Activated naive CD8-positive, alpha-beta T cell treated with anti-CD3 and anti-CD28 coated beads, Interleukin-2, amount 10 ng/mL, durations not matched to agents 7 days and 5 days (primary cell): ENCODE measurements at regions not wholly inside any gene's neighbourhood (a gene's known extent, or its start where the extent isn't known, plus 50 kb on each side); places are given as distances from the start of the nearest gene placed in this dataset.
"Not testable (repeated sequence)": the region's sequence is repeated elsewhere in the genome, so short reads cannot be mapped to it uniquely, and the experiment has no call there.

Experiments
- ATAC-seq: fragments of 150-1000 bp; cut with Tn5 transposase; one replicate; pipeline ENCODE4 v1.10.0; 2021; ENCODE audit warnings: low read depth, moderate library complexity
- POLR2A ChIA-PET: fragments of 350-600 bp; sonication (Branson Sonifier 250); formaldehyde crosslinking; loops from one replicate; lab custom pipeline; 2021; ENCODE audit warnings: antibody characterized with exemption; lab: Charles Lee
- DNase-seq: peaks from one replicate; pipeline ENCODE4 v3.0.0; 2021
- H3K27ac Mint-ChIP-seq: one replicate; pipeline ENCODE4 v1.8.0; 2022; ENCODE audit warnings: mild to moderate bottlenecking, mixed read lengths
- H3K27me3 Mint-ChIP-seq: one replicate; pipeline ENCODE4 v1.8.0; 2022; ENCODE audit warnings: mild to moderate bottlenecking, moderate library complexity, mixed read lengths
- H3K36me3 Mint-ChIP-seq: one replicate; pipeline ENCODE4 v1.8.0; 2021; ENCODE audit warnings: mild to moderate bottlenecking, mixed read lengths
- H3K4me1 Mint-ChIP-seq: one replicate; pipeline ENCODE4 v1.8.0; 2021; ENCODE audit warnings: mixed read lengths
- H3K4me3 Mint-ChIP-seq: one replicate; pipeline ENCODE4 v1.8.0; 2022; ENCODE audit warnings: mild to moderate bottlenecking, moderate library complexity, mixed read lengths
- H3K9me3 Mint-ChIP-seq: one replicate; pipeline ENCODE4 v1.8.0; 2021; ENCODE audit warnings: mixed read lengths

DNA sequence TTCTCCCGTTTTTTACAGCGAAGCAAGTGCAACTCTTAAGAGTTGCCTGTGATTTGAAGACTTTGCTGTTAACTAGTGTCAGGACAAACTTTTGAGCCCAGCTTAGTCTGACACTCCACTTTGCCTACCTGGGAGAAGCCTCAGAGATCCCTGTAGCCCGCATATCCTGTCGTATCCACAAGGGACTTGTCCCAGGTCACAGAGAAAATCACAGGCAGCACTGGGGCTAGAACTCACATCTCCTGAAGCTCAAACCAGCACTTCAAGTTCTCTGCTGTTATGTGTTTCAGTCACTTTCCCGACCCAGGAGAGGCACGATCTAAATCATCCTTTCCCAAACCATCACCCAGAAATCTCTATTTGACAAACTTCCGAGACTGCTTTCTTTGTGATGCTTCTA, 584.5 kb downstream of the ACTL7B start:
- Mint-ChIP-seq H3K4me3 (no peak overlapping the region), H3K36me3 (no peaks in the 10 kb centered on the region), H3K27me3 (no peaks in the 10 kb centered on the region), H3K4me1 (peaks cover 3% of the 10 kb centered on the region), H3K9me3 (peaks cover 7% of the 10 kb centered on the region), H3K27ac (no peak overlapping the region)
- ATAC-seq = no peak
- POLR2A ChIA-PET = no interaction called here
- no peak for DNase-seq

DNA sequence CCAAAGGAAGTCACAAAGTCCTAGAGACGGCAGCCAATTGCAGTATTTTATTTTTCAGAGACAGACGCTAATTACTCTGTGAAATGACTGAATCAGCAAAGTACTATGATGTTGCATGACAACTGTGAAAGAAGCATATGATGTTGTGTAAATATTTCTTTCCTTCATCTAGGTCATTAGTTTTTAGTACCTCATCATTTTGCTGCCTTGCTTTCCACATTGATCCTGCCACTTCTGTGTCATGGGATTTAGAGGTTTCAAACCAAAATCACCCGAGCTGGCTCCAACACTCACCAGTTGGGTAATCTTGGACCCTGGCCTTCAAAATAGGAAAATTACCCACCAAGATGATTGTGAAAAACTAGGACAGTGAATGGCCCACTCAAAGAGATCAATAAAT, 585.2 kb downstream of the ACTL7B start:
- Mint-ChIP-seq H3K9me3 (peaks cover 7% of the 10 kb centered on the region), H3K4me1 (peaks cover 3% of the 10 kb centered on the region), H3K27ac (no peak overlapping the region), H3K27me3 (no peaks in the 10 kb centered on the region), H3K4me3 (no peak overlapping the region), H3K36me3 (no peaks in the 10 kb centered on the region)
- DNase-seq (no peak), ATAC-seq (no peak)
- POLR2A ChIA-PET = no interaction called here

DNA sequence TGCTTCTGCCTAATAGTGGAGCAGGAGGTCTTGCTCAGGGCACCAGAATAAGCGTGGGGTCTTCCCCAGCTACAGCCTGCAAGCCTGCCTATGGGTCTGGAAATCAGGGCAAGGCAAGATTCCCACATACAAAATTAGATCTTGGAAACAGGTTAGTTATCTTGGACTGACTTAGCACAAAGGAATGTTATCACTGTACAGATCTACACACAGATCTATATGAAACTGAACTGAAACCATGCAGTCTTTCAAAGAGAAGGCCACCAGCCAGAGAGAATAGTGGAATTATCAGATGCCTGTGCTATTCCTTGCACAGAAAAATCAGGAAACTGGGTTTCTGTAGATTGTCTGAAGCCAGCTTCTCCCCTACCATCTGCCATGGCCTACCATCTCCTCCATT, 585.7 kb downstream of the ACTL7B start:
- Mint-ChIP-seq H3K27ac (no peak overlapping the region), H3K9me3 (peaks cover 7% of the 10 kb centered on the region), H3K4me3 (no peak overlapping the region), H3K4me1 (peaks cover 3% of the 10 kb centered on the region), H3K36me3 (no peaks in the 10 kb centered on the region), H3K27me3 (no peaks in the 10 kb centered on the region)
- ATAC-seq = no peak
- no peak for DNase-seq
- POLR2A ChIA-PET = no interaction called here

DNA sequence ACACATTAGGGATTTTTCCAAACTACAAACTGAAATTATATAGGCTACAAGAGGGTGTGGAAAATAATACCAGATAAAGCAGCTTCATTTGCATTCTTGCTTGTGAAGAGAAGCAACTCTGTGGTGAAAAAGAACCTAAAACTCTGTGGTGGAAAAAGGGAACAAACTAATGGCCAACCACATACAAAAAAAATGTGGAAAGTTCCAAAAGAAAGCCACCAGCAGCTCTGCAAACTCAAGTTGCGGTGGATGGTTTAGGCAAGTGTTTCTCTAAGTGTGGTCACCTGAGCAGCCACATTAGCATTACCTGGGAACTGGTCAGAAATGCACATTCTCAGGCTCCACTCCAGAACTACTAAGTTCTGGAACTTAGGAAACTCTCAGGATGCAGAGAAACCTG, 586.4 kb downstream of the ACTL7B start:
- peaks cover 3% of the 10 kb centered on the region for H3K4me1 Mint-ChIP-seq
- no peak for DNase-seq
- no peak overlapping the region for H3K27ac Mint-ChIP-seq
- POLR2A ChIA-PET = no interaction called here
- H3K9me3 Mint-ChIP-seq = peaks cover 4% of the 10 kb centered on the region
- no peaks in the 10 kb centered on the region for H3K36me3 Mint-ChIP-seq
- H3K4me3 Mint-ChIP-seq = no peak overlapping the region
- H3K27me3 Mint-ChIP-seq = no peaks in the 10 kb centered on the region
- no peak for ATAC-seq

DNA sequence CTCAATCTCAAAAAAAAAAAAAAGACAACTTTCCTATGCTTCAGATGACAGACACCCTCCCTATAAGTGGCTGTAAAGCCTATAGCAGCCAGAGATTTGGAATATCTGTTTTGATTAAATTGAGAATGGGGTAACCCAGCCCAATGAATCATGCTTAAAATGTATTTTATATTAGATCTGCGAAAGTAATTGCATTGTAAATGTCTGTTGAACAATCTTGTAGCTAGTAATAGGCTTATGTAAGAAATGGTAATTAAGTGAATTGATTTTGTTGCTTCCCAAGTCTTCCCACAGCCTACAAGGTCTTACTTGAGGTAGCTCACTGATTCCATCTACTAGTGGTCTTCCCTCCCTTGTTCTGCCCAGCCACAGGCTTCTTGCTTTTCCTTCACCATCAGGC, 590.7 kb downstream of the ACTL7B start:
- no peak for ATAC-seq
- POLR2A ChIA-PET = no interaction called here
- Mint-ChIP-seq H3K4me3 (no peak overlapping the region), H3K4me1 (no peaks in the 10 kb centered on the region), H3K9me3 (peaks cover 3% of the 10 kb centered on the region), H3K27me3 (no peaks in the 10 kb centered on the region), H3K27ac (no peak overlapping the region), H3K36me3 (no peaks in the 10 kb centered on the region)
- DNase-seq = no peak

DNA sequence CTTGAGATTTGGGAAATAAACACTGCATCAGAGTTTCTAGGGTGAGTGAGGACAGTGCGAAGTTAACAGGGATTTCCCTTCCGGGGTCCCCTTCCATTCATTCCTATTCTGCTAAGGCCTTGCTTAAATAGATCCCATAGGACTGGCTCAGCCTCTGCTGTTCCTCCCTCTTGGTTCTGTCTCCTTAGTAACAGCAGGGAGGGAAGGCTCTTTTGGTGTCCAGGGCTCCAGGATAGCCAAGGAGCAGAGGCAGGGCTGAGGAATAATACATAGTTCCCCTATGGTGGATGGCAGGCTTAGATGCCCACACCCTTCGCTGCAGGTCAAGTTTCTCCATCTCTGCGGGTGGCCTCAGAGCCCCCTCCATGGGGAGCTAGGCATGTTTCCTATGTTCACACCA, 591.7 kb downstream of the ACTL7B start:
- peaks cover 3% of the 10 kb centered on the region for H3K9me3 Mint-ChIP-seq
- H3K4me3 Mint-ChIP-seq = no peak overlapping the region
- H3K4me1 Mint-ChIP-seq = no peaks in the 10 kb centered on the region
- POLR2A ChIA-PET = no interaction called here
- no peaks in the 10 kb centered on the region for H3K27me3 Mint-ChIP-seq
- DNase-seq (no peak), ATAC-seq (no peak)
- H3K27ac Mint-ChIP-seq = no peak overlapping the region
- no peaks in the 10 kb centered on the region for H3K36me3 Mint-ChIP-seq

DNA sequence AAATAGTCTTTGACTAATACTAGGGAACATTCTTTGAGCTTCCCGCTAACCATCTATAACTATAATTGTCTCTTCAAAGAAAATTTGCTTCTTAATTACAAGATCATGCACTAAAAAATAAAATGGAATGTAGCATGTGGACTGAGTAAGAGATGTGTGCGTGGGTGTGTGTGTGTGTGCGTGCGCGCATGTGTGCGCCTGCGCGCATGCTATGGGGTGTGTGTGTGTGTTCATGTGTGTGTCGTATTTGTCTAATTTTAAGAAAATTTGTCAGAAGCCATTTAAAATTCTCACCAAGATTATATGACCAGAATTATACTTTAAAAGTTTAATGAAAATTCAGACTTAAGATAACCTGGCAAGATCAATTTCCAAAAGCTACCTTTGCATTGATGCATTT, 593.0 kb downstream of the ACTL7B start:
- no peaks in the 10 kb centered on the region for H3K27me3 Mint-ChIP-seq
- H3K9me3 Mint-ChIP-seq = peaks cover 2% of the 10 kb centered on the region
- H3K27ac Mint-ChIP-seq = no peak overlapping the region
- no peaks in the 10 kb centered on the region for H3K36me3 Mint-ChIP-seq
- H3K4me1 Mint-ChIP-seq = no peaks in the 10 kb centered on the region
- POLR2A ChIA-PET = no interaction called here
- no peak overlapping the region for H3K4me3 Mint-ChIP-seq
- DNase-seq (no peak), ATAC-seq (no peak)

DNA sequence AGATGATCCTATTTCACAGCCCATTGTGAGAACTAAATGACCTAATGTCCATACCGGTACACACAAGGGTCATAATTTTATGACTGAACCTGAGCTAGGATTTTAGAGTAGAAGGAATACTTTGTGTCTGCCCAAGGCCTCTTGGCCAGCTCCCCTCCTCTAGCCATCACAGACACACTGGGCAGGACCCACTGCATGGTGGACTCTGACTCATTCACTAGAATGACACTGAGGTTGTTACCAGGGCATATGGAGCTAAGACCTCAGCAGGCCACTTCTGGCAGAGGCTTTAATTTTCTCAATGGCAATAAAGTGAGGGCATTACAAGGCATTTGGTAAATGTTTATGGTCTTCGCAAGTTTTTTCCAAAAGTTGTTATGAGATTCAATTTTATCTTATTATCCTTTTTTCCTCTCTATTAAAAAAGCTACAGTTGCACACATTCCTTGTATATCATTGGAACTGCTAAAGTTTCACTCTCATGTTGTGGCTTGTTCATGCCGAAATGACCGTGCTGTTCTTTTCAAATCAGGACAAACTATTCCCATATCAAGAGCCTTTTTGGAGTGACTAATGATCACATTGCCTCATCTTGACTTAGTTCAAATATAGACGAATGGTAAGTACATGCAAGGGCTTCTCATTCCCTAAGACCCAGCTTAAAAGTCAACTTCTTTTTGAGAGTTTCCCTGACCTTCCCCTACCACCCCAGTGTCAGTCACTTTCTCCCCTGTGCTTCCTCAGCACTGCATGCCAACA, 595.7 kb downstream of the ACTL7B start:
- POLR2A ChIA-PET = no interaction called here
- H3K36me3 Mint-ChIP-seq = no peaks in the 10 kb centered on the region
- H3K9me3 Mint-ChIP-seq = no peaks in the 10 kb centered on the region
- no peaks in the 10 kb centered on the region for H3K4me1 Mint-ChIP-seq
- no peaks in the 10 kb centered on the region for H3K27me3 Mint-ChIP-seq
- no peak overlapping the region for H3K4me3 Mint-ChIP-seq
- H3K27ac Mint-ChIP-seq = no peak overlapping the region
- ATAC-seq = no peak
- DNase-seq = no peak

DNA sequence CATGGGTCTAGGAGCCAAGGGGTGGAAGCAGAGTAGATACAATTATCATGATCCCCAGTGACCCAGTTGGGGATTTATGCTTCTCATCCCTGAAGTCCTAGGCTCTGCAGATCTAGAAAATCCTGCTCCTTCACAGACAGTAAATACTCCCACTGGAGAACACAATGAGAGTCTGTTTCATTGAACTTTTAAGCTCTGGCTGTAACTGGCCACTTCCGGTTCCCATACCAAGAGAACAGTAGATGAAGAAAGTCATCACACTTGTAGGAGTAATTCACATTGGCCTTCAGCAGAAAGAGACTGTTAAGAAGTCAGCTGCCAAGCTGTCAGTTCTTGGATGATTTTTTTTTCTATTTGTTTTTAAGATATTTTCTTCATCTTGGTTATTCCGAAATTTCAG, 597.1 kb downstream of the ACTL7B start:
- Mint-ChIP-seq H3K27me3 (no peaks in the 10 kb centered on the region), H3K4me3 (no peak overlapping the region), H3K9me3 (no peaks in the 10 kb centered on the region), H3K27ac (no peak overlapping the region), H3K4me1 (no peaks in the 10 kb centered on the region), H3K36me3 (no peaks in the 10 kb centered on the region)
- POLR2A ChIA-PET = no interaction called here
- DNase-seq (no peak), ATAC-seq (no peak)

DNA sequence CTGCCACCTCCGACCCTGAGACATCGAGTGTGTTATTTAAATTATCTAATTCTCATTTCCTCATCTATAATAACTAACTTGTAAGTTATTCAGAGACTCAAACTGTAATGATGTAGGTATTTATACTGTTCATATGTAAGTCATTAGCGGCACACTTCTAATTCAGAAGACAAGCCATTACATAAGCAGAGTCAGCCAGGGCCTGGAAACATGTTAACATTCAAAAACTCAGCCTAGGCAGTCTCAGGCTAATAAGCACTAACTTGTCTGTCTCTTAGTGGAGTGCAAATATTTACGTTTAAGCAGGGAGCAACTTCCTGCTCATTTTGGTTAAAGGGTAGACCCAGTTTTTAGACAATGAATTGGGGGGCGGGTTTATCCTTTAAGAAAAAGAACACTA, 598.4 kb downstream of the ACTL7B start:
- no peaks in the 10 kb centered on the region for H3K9me3 Mint-ChIP-seq
- no peaks in the 10 kb centered on the region for H3K36me3 Mint-ChIP-seq
- no peak overlapping the region for H3K27ac Mint-ChIP-seq
- H3K27me3 Mint-ChIP-seq = no peaks in the 10 kb centered on the region
- DNase-seq = no peak
- no peak for ATAC-seq
- H3K4me1 Mint-ChIP-seq = no peaks in the 10 kb centered on the region
- H3K4me3 Mint-ChIP-seq = no peak overlapping the region
- POLR2A ChIA-PET = no interaction called here

DNA sequence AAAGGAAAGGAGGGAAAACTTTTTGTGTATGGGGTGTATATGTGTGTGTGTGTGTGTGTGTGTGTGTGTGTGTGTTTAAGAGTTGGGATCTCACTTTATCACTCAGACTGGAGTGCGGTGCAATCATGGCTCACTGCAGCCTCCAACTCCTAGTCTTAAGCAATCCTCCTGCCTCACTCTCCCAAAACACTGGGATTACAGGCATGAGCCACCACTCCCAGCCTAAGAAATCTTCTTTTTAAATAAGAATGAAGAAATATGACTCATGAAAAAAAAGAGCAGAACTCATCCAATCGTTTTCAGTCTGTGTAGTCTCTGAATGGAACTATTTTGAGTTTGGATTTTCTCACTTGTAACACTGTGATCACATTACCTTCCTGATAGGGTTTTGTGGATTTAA, 601.5 kb downstream of the ACTL7B start:
- no peak for DNase-seq
- Mint-ChIP-seq H3K27ac (no peak overlapping the region), H3K4me1 (no peaks in the 10 kb centered on the region), H3K4me3 (no peak overlapping the region), H3K27me3 (no peaks in the 10 kb centered on the region), H3K36me3 (no peaks in the 10 kb centered on the region), H3K9me3 (no peaks in the 10 kb centered on the region)
- POLR2A ChIA-PET = no interaction called here
- no peak for ATAC-seq

DNA sequence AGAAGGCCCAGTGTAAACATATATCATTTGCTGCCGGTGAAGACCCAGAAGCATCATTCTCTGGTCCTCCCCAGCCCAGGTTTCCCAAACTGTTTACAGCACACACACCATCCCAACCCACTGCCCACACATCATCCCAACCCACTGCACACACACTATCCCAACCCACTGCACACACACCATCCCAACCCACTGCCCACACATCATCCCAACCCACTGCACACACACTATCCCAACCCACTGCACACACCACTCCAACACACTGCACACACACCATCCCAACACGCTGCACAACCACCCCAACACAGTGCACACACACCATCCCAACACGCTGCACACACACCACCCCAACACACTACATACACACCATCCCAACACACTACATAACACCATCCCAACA, 608.4 kb downstream of the ACTL7B start:
- H3K9me3 Mint-ChIP-seq, H3K27me3 Mint-ChIP-seq, POLR2A ChIA-PET, H3K27ac Mint-ChIP-seq, DNase-seq, H3K4me3 Mint-ChIP-seq, ATAC-seq, H3K4me1 Mint-ChIP-seq, H3K36me3 Mint-ChIP-seq: not testable (repeated sequence)

DNA sequence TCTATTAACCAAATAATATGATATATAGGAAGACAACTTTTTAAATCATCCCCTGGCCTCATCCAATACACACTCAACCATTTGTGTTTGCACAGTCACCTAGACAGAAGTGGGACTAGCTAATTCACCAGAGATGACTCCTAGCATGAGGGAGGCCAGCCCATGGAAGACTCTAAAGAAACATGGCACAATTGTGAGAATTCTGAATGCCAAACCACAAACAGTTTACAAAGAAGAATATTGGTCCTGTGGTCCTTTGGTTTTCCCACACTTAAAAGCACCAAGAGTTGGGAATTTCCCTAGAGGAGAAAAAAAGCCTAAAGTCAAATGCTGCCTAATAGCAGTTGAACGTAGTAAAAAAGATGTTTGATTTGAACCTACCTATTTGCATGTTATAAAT, 609.9 kb downstream of the ACTL7B start:
- no peak for DNase-seq
- POLR2A ChIA-PET = no interaction called here
- H3K4me3 Mint-ChIP-seq = no peak overlapping the region
- H3K27ac Mint-ChIP-seq = no peak overlapping the region
- no peak for ATAC-seq
- H3K27me3 Mint-ChIP-seq = no peaks in the 10 kb centered on the region
- no peaks in the 10 kb centered on the region for H3K9me3 Mint-ChIP-seq
- H3K4me1 Mint-ChIP-seq = no peaks in the 10 kb centered on the region
- no peaks in the 10 kb centered on the region for H3K36me3 Mint-ChIP-seq

DNA sequence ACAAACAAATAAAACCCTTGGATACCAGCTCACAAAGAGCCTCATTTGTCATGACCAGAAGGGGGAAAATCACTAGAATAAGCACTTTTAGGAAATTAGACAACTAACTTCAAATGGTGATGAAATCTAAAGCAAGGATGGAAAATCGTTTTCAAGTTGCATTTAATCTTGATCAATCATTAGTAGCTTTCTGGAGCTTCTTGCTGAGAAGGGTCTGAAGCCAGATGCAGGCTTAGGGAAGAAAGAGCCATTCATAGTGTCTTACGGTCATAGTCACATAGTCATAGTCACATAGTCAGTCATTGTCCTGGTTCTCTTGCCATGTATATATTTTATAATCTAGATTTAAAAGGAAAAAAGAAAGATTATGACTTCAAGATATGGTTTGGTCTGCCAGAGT, 610.5 kb downstream of the ACTL7B start:
- Mint-ChIP-seq H3K4me1 (no peaks in the 10 kb centered on the region), H3K9me3 (no peaks in the 10 kb centered on the region), H3K36me3 (no peaks in the 10 kb centered on the region), H3K4me3 (no peak overlapping the region), H3K27ac (no peak overlapping the region), H3K27me3 (no peaks in the 10 kb centered on the region)
- ATAC-seq = no peak
- DNase-seq = no peak
- POLR2A ChIA-PET = no interaction called here

DNA sequence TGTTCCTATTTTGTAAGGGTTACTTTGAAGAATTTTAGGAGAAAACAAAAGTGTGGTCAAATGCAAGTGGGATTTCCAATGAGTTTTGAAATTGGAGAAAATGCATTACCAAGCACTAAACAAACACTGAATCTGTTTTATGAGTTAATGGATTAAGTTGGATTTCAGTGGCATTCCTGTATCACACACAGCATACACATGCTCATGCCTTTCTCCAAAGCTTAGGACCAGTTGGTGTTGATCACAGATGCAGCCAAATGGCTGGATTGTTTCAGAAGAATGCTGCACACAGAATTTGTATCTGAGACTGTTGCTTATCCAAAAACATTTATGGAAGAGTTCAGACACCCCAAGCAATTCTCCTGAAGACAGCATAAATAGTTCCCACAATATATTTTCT, 611.1 kb downstream of the ACTL7B start:
- Mint-ChIP-seq H3K9me3 (no peaks in the 10 kb centered on the region), H3K4me3 (no peak overlapping the region), H3K27ac (no peak overlapping the region), H3K36me3 (no peaks in the 10 kb centered on the region), H3K27me3 (no peaks in the 10 kb centered on the region), H3K4me1 (no peaks in the 10 kb centered on the region)
- ATAC-seq (no peak), DNase-seq (no peak)
- POLR2A ChIA-PET = no interaction called here
